GM23248 (cell line): ENCODE measurements at regions not wholly inside any gene's neighbourhood (a gene's known extent, or its start where the extent isn't known, plus 50 kb on each side); places are given as distances from the start of the nearest gene placed in this dataset.

ENCODE experiments used
- EZH2 ChIP-seq: fragments of 200-600 bp; sonication (generic); IDR thresholded peaks from 2 replicates; pipeline ENCODE4 v1.6.1; 2018; ENCODE audit warnings: antibody characterized with exemption, mild to moderate bottlenecking; ENCODE audit not compliant: insufficient read depth, poor library complexity, severe bottlenecking
- EZH2phosphoT487 ChIP-seq: fragments of 200-600 bp; sonication (generic); IDR thresholded peaks from 2 replicates; pipeline ENCODE4 v1.6.1; 2018; ENCODE audit warnings: antibody characterized with exemption, moderate library complexity, mild to moderate bottlenecking, low read depth; ENCODE audit not compliant: insufficient read depth

GRCh38 chr4:75255261-75255660, 258.9 kb downstream of the RCHY1 start:
- TF ChIP-seq EZH2 = no peak
- TF ChIP-seq EZH2phosphoT487 = no peak
